Sigmoid colon (tissue), 6 donors: ENCODE measurements at regions not wholly inside any gene's neighbourhood (a gene's known extent, or its start where the extent isn't known, plus 50 kb on each side); places are given as distances from the start of the nearest gene placed in this dataset.
"Not testable (repeated sequence)": the region's sequence is repeated elsewhere in the genome, so short reads cannot be mapped to it uniquely, and the experiment has no call there.

Experiments used
- DNase-seq: peaks from one replicate; pipeline ENCODE4 v3.0.0-alpha.2; 2019
- H3K27ac ChIP-seq, 4 donors: fragments of 200-600 bp; sonication (generic); one replicate each; pipeline ENCODE4 v1.5.1; 2016 to 2019; ENCODE audit warnings: mild to moderate bottlenecking in 1 of 4
- H3K27me3 ChIP-seq, 3 donors: fragments of 200-600 bp; sonication (generic); one replicate each; pipeline ENCODE4 v1.5.1; 2019; ENCODE audit warnings: mild to moderate bottlenecking in 1 of 3
- H3K36me3 ChIP-seq, 4 donors: fragments of 200-600 bp; sonication (generic); one replicate each; pipeline ENCODE4 v1.5.1; 2016 to 2019
- H3K4me1 ChIP-seq, 4 donors: fragments of 200-600 bp; sonication (generic); one replicate each; pipeline ENCODE4 v1.5.1; 2017 to 2019
- H3K4me3 ChIP-seq, 4 donors: fragments of 200-600 bp; sonication (generic); one replicate each; pipeline ENCODE4 v1.5.1; 2017 to 2019; ENCODE audit warnings: mild to moderate bottlenecking in 2 of 4, moderate library complexity in 1 of 4
- H3K9me3 ChIP-seq, 4 donors: fragments of 200-600 bp in 3 of 4; sonication (generic) in 3 of 4; one replicate each; pipeline versions ENCODE4 v1.5.1 to v1.6.1; 2013 to 2019
- EP300 ChIP-seq, 4 donors: sonication (generic); formaldehyde crosslinking; IDR thresholded peaks; one replicate each; pipeline ENCODE4 v1.6.1; 2017; ENCODE audit warnings: antibody characterized with exemption in 4 of 4
- POLR2A ChIP-seq, 2 donors: fragments of 450-650 bp; IDR thresholded peaks; one replicate each; pipeline ENCODE4 v1.6.1; 2016; ENCODE audit warnings: antibody characterized with exemption in 2 of 2, mild to moderate bottlenecking in 2 of 2, moderate library complexity in 2 of 2
- POLR2AphosphoS5 ChIP-seq, 4 donors: sonication (generic); formaldehyde crosslinking; IDR thresholded peaks; one replicate each; pipeline ENCODE4 v1.6.1; 2017; ENCODE audit warnings: antibody characterized with exemption in 4 of 4
- WGBS, 2 donors: extraction: QIAGEN DNeasy Blood & Tissue Kit; methylation state at CpG; one replicate each; pipeline ENCODE4 v1.1.7; 2013; 5-methylcytosine and 5-hydroxymethylcytosine counted together
- intact Hi-C: fragments of 100-400 bp; cut with DNase I; formaldehyde crosslinking; loops from one replicate; pipeline ENCODE4 v1.15.1; 2023
- TF ChIP-seq, protein P1 (sequence below), 4 experiments: fragments of 450-650 bp in 3 of 4; fragments of 200-600 bp in 1 of 4; IDR thresholded peaks; one replicate each; pipeline ENCODE4 v1.5.1; 2016 to 2019; ENCODE audit warnings: antibody characterized with exemption in 4 of 4, mild to moderate bottlenecking in 3 of 4, moderate library complexity in 2 of 4
- donor health status: healthy with polysubstance abuse.
- donor health status: healthy.

DNA sequence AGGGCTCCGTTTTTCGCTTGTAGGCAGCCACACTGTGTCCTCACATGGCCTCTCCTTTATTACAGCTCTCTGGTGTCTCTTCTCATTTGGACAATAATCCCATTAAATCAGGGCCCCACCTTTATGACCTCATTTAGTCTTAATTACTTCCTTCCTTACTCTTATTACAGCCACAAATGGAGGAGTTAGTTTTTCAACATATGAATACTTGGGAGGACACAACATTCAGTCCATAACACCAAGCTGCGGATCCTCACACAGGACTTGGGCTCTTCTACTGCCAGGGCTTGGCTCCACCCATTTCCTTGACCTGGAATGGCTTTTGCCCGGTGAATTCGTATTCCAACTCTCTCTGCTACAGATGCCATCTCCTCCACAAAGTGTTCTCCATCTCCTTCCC, 74.3 kb upstream of the SLC7A14 start:
- Histone ChIP-seq H3K36me3 (no peaks in the 10 kb centered on the region), H3K27ac (no peak overlapping the region), H3K4me1 (no peaks in the 10 kb centered on the region), H3K4me3 (no peak overlapping the region), H3K9me3 (no peaks in the 10 kb centered on the region), H3K27me3 (no peaks in the 10 kb centered on the region)
- WGBS, 2 donors = 17 to 58% methylated on average over 5 of the region's 5 CpGs
- intact Hi-C loops = no loop called here
- no peak for DNase-seq
- TF ChIP-seq POLR2AphosphoS5 (IDR thresholded peaks at IDR 0.05) (no peak), EP300 (IDR thresholded peaks at IDR 0.05) (no peak), POLR2A (IDR thresholded peaks at IDR 0.05) (no peak)
- TF ChIP-seq, protein P1, sequence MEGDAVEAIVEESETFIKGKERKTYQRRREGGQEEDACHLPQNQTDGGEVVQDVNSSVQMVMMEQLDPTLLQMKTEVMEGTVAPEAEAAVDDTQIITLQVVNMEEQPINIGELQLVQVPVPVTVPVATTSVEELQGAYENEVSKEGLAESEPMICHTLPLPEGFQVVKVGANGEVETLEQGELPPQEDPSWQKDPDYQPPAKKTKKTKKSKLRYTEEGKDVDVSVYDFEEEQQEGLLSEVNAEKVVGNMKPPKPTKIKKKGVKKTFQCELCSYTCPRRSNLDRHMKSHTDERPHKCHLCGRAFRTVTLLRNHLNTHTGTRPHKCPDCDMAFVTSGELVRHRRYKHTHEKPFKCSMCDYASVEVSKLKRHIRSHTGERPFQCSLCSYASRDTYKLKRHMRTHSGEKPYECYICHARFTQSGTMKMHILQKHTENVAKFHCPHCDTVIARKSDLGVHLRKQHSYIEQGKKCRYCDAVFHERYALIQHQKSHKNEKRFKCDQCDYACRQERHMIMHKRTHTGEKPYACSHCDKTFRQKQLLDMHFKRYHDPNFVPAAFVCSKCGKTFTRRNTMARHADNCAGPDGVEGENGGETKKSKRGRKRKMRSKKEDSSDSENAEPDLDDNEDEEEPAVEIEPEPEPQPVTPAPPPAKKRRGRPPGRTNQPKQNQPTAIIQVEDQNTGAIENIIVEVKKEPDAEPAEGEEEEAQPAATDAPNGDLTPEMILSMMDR (IDR thresholded peaks at IDR 0.05) = no peak

DNA sequence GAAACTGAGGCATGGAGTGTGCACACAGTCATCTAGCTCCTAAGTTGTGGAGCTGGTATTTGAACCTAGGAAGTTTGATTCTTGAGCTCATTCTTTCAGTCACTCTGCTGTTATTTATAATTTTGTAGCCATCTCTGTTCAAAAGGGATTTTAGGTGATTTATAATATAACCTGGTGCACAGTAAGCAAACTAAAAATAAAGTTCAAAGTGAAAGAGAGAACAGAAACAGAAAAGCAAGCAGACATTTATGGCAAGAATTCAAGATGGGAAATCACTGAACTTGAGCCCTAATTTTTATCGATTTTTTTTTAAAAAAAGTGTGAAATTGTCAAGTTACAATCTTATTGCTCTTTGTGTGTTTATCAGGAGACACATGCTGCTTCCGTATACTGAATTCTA, 71.4 kb upstream of the SLC7A14 start:
- H3K36me3 ChIP-seq = no peaks in the 10 kb centered on the region
- TF ChIP-seq POLR2A (IDR thresholded peaks at IDR 0.05) (no peak), EP300 (IDR thresholded peaks at IDR 0.05) (no peak), POLR2AphosphoS5 (IDR thresholded peaks at IDR 0.05) (no peak)
- TF ChIP-seq, protein P1 (IDR thresholded peaks at IDR 0.05) = no peak
- intact Hi-C loops = no loop called here
- no peak overlapping the region for H3K27ac ChIP-seq
- no peaks in the 10 kb centered on the region for H3K27me3 ChIP-seq
- no peaks in the 10 kb centered on the region for H3K4me1 ChIP-seq
- 88 to 89% methylated on average over 2 of the region's 2 CpGs for WGBS, 2 donors
- H3K9me3 ChIP-seq = no peaks in the 10 kb centered on the region
- no peak for DNase-seq
- H3K4me3 ChIP-seq = no peak overlapping the region

DNA sequence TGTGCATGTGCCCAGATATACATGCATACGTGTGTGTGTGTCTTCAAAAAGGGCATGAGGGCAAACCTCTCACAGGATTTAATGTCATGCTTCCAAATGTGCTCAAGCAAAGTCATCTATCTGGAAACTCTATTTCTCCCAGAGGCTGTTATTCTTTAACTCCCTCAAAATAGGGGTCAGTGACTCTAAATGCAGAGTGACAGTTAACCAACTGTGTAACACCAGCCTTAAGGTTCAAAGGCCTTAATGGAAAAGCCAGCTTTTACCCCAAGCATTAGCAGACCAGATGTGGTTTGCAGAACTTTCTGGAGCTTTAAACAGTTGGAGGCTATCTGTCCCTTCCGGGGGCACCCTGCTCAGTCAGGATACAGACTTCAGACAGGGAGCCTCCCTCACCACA, 70.4 kb upstream of the SLC7A14 start:
- DNase-seq = no peak
- 91% methylated on average over 2 of the region's 2 CpGs for whole genome bisulfite sequencing, 2 donors
- no peak for TF ChIP-seq POLR2AphosphoS5 (IDR thresholded peaks at IDR 0.05)
- TF ChIP-seq POLR2A (IDR thresholded peaks at IDR 0.05) = no peak
- no peak for TF ChIP-seq EP300 (IDR thresholded peaks at IDR 0.05)
- TF ChIP-seq, protein P1 (IDR thresholded peaks at IDR 0.05) = no peak
- H3K9me3 ChIP-seq = no peaks in the 10 kb centered on the region
- no peak overlapping the region for H3K4me3 ChIP-seq
- no peak overlapping the region for H3K27ac ChIP-seq
- no peaks in the 10 kb centered on the region for H3K4me1 ChIP-seq
- intact Hi-C loops = no loop called here
- no peaks in the 10 kb centered on the region for H3K36me3 ChIP-seq
- H3K27me3 ChIP-seq = no peaks in the 10 kb centered on the region

DNA sequence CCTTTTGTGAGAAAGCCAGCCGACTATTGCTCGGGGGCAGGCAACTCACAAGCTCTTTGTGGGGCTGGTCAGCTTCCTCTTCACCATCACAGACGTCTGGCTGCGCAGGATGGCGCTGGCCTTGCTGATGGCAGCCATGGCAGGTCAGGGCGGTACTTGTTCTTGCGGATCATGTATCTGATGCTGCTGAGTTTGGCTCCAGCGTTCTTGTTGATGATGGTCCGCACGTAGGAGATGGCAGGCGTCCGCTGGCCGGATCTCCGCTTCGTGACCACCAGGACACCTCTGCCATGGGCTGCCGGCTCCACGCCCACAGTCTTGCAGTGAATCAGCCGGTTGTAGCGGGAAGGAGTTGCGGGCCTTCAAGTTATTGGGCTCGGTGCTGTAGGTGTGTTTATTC, 67.9 kb upstream of the SLC7A14 start:
- Histone ChIP-seq H3K27ac (no peak overlapping the region), H3K27me3 (no peaks in the 10 kb centered on the region), H3K9me3 (no peaks in the 10 kb centered on the region), H3K4me1 (no peaks in the 10 kb centered on the region), H3K36me3 (no peaks in the 10 kb centered on the region), H3K4me3 (no peak overlapping the region)
- WGBS, 2 donors = 89 to 95% methylated on average over 21 of the region's 21 CpGs
- no peak for TF ChIP-seq POLR2AphosphoS5 (IDR thresholded peaks at IDR 0.05)
- TF ChIP-seq, protein P1 (IDR thresholded peaks at IDR 0.05) = no peak
- TF ChIP-seq EP300 (IDR thresholded peaks at IDR 0.05) = no peak
- no peak for TF ChIP-seq POLR2A (IDR thresholded peaks at IDR 0.05)
- DNase-seq = no peak
- intact Hi-C loops = no loop called here

DNA sequence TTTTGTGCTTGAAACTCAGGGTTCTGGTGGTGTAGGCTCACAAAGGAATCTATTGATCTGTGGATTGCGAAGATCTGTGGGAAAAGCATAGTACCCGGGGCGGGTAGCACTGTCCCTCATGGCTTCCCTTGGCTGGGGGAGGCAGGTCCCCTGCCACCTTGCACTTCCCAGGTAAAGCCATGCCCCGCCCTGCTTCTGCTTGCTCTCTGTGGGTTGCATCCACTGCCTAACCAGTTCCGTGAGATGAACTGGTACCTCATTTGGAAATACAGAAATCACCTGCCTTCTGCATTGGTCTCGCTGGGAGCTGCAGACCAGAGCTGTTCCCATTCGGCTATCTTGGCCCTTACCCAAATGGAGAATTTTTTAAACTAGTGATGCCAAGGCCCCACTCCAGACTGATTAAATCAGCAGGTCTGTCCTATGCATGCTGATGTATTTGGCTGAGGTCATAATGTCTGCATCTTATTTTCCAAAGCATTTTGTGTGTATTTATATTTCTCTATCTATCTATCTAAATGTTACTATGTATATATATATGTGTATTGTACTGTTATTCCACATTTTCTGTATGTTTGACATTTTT, 65.5 kb upstream of the SLC7A14 start:
- TF ChIP-seq EP300 (IDR thresholded peaks at IDR 0.05) (no peak), POLR2AphosphoS5 (IDR thresholded peaks at IDR 0.05) (no peak), POLR2A (IDR thresholded peaks at IDR 0.05) (no peak)
- TF ChIP-seq, protein P1 (IDR thresholded peaks at IDR 0.05) = no peak

DNA sequence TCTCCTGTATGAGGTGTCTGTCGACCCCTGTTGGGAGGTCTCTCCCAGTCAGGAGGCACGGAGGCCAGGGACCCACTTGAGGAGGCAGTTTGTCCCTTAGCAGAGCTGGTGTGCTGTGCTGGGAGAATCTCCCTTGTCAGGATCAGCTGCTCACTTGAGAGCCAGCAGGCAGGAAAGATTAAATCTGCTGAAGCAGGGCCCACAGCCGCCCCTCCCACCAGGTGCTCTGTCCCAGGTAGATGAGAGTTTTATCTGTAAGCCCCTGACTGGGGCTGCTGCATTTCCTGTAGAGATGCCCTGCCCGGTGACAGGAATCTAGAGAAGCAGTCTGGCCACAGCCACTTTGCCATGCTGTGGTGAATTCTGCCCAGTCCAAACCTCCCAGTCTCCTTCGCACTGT, 64.7 kb upstream of the SLC7A14 start:
- intact Hi-C loops, H3K27me3 ChIP-seq, H3K27ac ChIP-seq, H3K4me1 ChIP-seq, H3K36me3 ChIP-seq, H3K4me3 ChIP-seq, H3K9me3 ChIP-seq, DNase-seq: not testable (repeated sequence)
- WGBS, 2 donors = 73 to 84% methylated on average over 5 of the region's 5 CpGs

More for the DNA sequence above, 65.5 kb upstream of the SLC7A14 start:
- intact Hi-C loops = no loop called here
- H3K9me3 ChIP-seq = no peaks in the 10 kb centered on the region
- no peaks in the 10 kb centered on the region for H3K36me3 ChIP-seq
- no peak overlapping the region for H3K27ac ChIP-seq
- WGBS, 2 donors = 64 to 85% methylated on average over 7 of the region's 7 CpGs
- no peaks in the 10 kb centered on the region for H3K4me1 ChIP-seq
- H3K27me3 ChIP-seq = no peaks in the 10 kb centered on the region
- no peak for DNase-seq
- no peak overlapping the region for H3K4me3 ChIP-seq
